Vagina (tissue), 2 donors: ENCODE measurements at regions not wholly inside any gene's neighbourhood (a gene's known extent, or its start where the extent isn't known, plus 50 kb on each side); places are given as distances from the start of the nearest gene placed in this dataset.

Experiments used
- CTCF ChIP-seq, 3 experiments: fragments of 450-650 bp in 2 of 3; fragments of 200-600 bp in 1 of 3; sonication (generic) in 1 of 3; IDR thresholded peaks; one replicate each; pipeline ENCODE4 v1.5.1; 2017 to 2019; ENCODE audit warnings: antibody characterized with exemption in 3 of 3, mild to moderate bottlenecking in 2 of 3, moderate library complexity in 2 of 3
- POLR2A ChIP-seq, 2 donors: fragments of 450-650 bp; IDR thresholded peaks; one replicate each; pipeline ENCODE4 v1.6.1; 2017; ENCODE audit warnings: antibody characterized with exemption in 2 of 2, mild to moderate bottlenecking in 2 of 2, moderate library complexity in 2 of 2
- POLR2AphosphoS5 ChIP-seq, 2 donors: sonication (generic); formaldehyde crosslinking; IDR thresholded peaks; one replicate each; pipeline ENCODE4 v1.9.0; 2017; ENCODE audit warnings: antibody characterized with exemption in 2 of 2, mild to moderate bottlenecking in 2 of 2, low read depth in 1 of 2; ENCODE audit not compliant: insufficient read depth in 1 of 2

GRCh38 chr12:78764913-78765312 is 99.7 kb upstream of the SYT1 start:
- no peak for TF ChIP-seq CTCF (IDR thresholded peaks at IDR 0.05)
- no peak for TF ChIP-seq POLR2AphosphoS5 (IDR thresholded peaks at IDR 0.05; ENCODE audit: insufficient read depth in 1 of 2, low read depth in 1 of 2)
- TF ChIP-seq POLR2A (IDR thresholded peaks at IDR 0.05) = no peak
